ENCODE measurements at regions not wholly inside any gene's neighbourhood (a gene's known extent, or its start where the extent isn't known, plus 50 kb on each side); places are given as distances from the start of the nearest gene placed in this dataset.

DNA sequence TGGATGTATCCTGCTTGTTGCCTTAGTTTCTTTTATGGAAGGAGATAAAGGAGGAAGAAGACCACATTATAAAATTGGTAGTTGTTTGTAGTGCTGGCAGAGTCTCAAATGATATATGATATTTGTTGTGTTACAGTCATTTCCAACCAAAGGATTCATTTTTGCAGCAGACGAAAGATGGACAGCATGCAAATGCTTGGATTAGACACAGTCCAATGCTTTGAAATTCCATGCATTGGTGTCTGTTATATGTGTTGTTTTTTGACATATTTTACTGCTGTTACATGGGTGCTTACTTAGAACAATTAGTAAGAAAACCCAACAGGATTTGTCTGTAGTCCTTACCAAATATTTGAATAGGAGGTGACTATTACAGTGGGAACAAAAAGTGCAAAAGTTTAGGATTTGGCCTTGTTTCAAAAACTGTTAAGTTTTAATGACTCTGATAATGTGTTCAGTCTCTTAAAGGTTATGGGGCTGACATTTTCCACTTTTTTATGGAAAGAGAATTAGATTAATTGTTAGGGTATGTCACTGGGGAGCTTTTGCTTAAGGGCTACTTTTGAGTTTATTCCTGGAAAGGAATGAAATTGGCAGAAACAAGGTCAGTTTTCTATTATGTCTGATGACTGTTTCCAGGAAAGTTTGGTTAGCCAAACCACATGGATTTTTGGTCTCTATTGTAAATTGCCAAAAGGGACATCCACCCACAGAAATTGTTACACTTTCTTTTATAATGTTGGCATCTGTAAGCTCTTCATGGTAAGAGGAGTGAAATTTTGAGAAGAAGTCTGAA lies 229.4 kb upstream of the MMADHC start:
- TF ChIP-seq, protein P1, sequence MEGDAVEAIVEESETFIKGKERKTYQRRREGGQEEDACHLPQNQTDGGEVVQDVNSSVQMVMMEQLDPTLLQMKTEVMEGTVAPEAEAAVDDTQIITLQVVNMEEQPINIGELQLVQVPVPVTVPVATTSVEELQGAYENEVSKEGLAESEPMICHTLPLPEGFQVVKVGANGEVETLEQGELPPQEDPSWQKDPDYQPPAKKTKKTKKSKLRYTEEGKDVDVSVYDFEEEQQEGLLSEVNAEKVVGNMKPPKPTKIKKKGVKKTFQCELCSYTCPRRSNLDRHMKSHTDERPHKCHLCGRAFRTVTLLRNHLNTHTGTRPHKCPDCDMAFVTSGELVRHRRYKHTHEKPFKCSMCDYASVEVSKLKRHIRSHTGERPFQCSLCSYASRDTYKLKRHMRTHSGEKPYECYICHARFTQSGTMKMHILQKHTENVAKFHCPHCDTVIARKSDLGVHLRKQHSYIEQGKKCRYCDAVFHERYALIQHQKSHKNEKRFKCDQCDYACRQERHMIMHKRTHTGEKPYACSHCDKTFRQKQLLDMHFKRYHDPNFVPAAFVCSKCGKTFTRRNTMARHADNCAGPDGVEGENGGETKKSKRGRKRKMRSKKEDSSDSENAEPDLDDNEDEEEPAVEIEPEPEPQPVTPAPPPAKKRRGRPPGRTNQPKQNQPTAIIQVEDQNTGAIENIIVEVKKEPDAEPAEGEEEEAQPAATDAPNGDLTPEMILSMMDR (conservative IDR thresholded peaks at IDR 0.05; ENCODE audit: low read length) = no peak
- no peak overlapping the region for H3K4me3 ChIP-seq (ENCODE audit: low read length)
- peak; percentile 68 for DNase-seq (ENCODE audit: low read depth)

DNA sequence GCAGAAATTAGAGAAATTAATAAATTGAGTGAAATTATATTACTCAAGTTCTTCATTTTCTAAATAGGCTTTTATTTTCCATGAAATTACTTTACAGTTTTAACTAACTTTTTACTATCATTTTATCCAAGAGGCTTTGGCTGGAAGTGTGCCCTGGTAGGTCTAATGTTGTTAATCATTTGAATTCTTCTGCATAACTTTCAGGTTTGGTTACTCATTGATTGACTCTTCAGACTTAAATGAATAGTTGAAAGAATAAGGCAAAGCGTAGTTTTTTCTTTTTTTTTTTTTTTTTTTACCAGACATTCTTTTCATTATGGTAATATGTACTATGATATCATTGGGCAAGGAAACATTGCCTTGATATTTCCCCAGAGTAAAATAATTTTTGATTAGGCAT lies 228.4 kb upstream of the MMADHC start:
- TF ChIP-seq, protein P1 (conservative IDR thresholded peaks at IDR 0.05; ENCODE audit: low read length) = no peak
- no peak for DNase-seq (ENCODE audit: low read depth)
- H3K4me3 ChIP-seq (ENCODE audit: low read length) = no peak overlapping the region

GRCh38 chr2:149814901-149815300 lies 227.3 kb upstream of the MMADHC start:
- no peak overlapping the region for H3K4me3 ChIP-seq (ENCODE audit: low read length)
- TF ChIP-seq, protein P1 (conservative IDR thresholded peaks at IDR 0.05; ENCODE audit: low read length) = no peak
- DNase-seq (ENCODE audit: low read depth) = no peak

GRCh38 chr2:149814049-149814448 lies 226.5 kb upstream of the MMADHC start:
- TF ChIP-seq, protein P1 (conservative IDR thresholded peaks at IDR 0.05; ENCODE audit: low read length) = no peak
- no peak for DNase-seq (ENCODE audit: low read depth)
- no peak overlapping the region for H3K4me3 ChIP-seq (ENCODE audit: low read length)

DNA sequence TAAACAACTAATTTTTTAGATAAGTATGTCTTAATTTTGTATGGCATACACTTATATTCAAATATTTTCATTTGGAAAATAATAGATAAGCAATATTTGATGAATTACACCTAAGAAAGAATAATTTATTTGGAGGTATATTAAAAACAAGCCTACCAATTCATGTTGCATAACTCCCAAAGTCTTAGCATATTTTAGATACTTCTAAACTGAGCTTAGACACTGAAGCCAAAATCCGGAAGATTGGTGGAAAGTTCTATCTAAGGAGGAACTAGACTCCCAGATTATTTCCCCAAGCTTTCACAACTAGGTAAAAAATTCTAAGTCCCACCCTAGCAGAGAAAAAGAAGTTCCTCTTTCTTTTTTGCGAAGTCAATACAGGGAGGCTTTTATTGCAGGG lies 221.0 kb upstream of the MMADHC start:
- no peak overlapping the region for H3K4me3 ChIP-seq (ENCODE audit: low read length)
- TF ChIP-seq, protein P1 (conservative IDR thresholded peaks at IDR 0.05; ENCODE audit: low read length) = no peak
- DNase-seq (ENCODE audit: low read depth) = peak; percentile 55

GRCh38 chr2:149806651-149807050 lies 219.1 kb upstream of the MMADHC start:
- TF ChIP-seq, protein P1 (conservative IDR thresholded peaks at IDR 0.05; ENCODE audit: low read length) = no peak
- no peak for DNase-seq (ENCODE audit: low read depth)
- no peak overlapping the region for H3K4me3 ChIP-seq (ENCODE audit: low read length)

Measured in AG10803 (cell line).